DND-41 (cell line): ENCODE measurements at regions not wholly inside any gene's neighbourhood (a gene's known extent, or its start where the extent isn't known, plus 50 kb on each side); places are given as distances from the start of the nearest gene placed in this dataset.
"Not testable (repeated sequence)": the region's sequence is repeated elsewhere in the genome, so short reads cannot be mapped to it uniquely, and the experiment has no call there.

ENCODE experiments used
- ATAC-seq: fragments of 200-7000 bp; cut with Tn5 transposase; 3 replicates; pipeline ENCODE4 v1.9.1; 2021; ENCODE audit warnings: low read depth; ENCODE audit not compliant: insufficient read depth
- DNase-seq: peaks from one replicate; pipeline ENCODE4 v3.0.0-alpha.2; 2020
- H2AFZ ChIP-seq: 2 replicates; pipeline ENCODE4 v1.6.0; 2012; ENCODE audit warnings: low read depth, low read length
- H3K27ac ChIP-seq: 2 replicates; pipeline ENCODE4 v1.5.1; 2012; ENCODE audit warnings: low read length, inconsistent platforms
- H3K27me3 ChIP-seq: fragments of 200-600 bp; sonication (generic); 2 replicates; pipeline ENCODE4 v1.6.0; 2012; ENCODE audit warnings: low read length, mild to moderate bottlenecking, inconsistent platforms; ENCODE audit not compliant: insufficient read depth, poor library complexity
- H3K36me3 ChIP-seq: 2 replicates; pipeline ENCODE4 v1.5.1; 2012; ENCODE audit warnings: low read length, inconsistent platforms; ENCODE audit not compliant: insufficient read depth
- H3K4me1 ChIP-seq: 2 replicates; pipeline ENCODE4 v1.5.1; 2012; ENCODE audit warnings: mild to moderate bottlenecking, low read length; ENCODE audit not compliant: insufficient read depth
- H3K4me2 ChIP-seq: 2 replicates; pipeline ENCODE4 v1.6.0; 2012; ENCODE audit warnings: mild to moderate bottlenecking, moderate library complexity, low read length, inconsistent platforms; ENCODE audit not compliant: insufficient read depth
- H3K4me3 ChIP-seq, 2 experiments: fragments of 200-600 bp in 1 of 2; shearing (Covaris generic) in 1 of 2; 2 replicates each; pipeline ENCODE4 v1.5.1; 2012 to 2016; ENCODE audit warnings: inconsistent platforms in 2 of 2, low read length in 2 of 2, mild to moderate bottlenecking in 2 of 2, low read depth in 1 of 2, moderate library complexity in 1 of 2
- H3K79me2 ChIP-seq: 2 replicates; pipeline ENCODE4 v1.6.0; 2012; ENCODE audit warnings: low read length, inconsistent platforms; ENCODE audit not compliant: insufficient read depth
- H3K9ac ChIP-seq: 2 replicates; pipeline ENCODE4 v1.6.0; 2012; ENCODE audit warnings: low read depth, mild to moderate bottlenecking, inconsistent platforms, low read length, moderate library complexity
- H3K9me3 ChIP-seq: 2 replicates; pipeline ENCODE4 v1.5.1; 2012; ENCODE audit warnings: low read length, moderate library complexity, mild to moderate bottlenecking, inconsistent platforms; ENCODE audit not compliant: insufficient read depth, severe bottlenecking
- H4K20me1 ChIP-seq: 2 replicates; pipeline ENCODE4 v1.6.0; 2012; ENCODE audit warnings: low read length; ENCODE audit not compliant: insufficient read depth
- CTCF ChIP-seq: IDR thresholded peaks from 2 replicates; pipeline ENCODE4 v1.5.1; 2012; ENCODE audit warnings: borderline replicate concordance, low read length, moderate library complexity, mild to moderate bottlenecking; ENCODE audit not compliant: poor library complexity, severe bottlenecking; ENCODE audit errors: extremely low read depth
- EZH2 ChIP-seq: IDR thresholded peaks from 3 replicates; pipeline ENCODE4 v1.6.1; 2012; ENCODE audit warnings: borderline replicate concordance, low read depth, mild to moderate bottlenecking, moderate library complexity, low read length, inconsistent platforms; ENCODE audit not compliant: severe bottlenecking

- H3K9ac ChIP-seq, H3K27me3 ChIP-seq, H3K4me2 ChIP-seq, H3K27ac ChIP-seq, H4K20me1 ChIP-seq, H3K79me2 ChIP-seq, H2AFZ ChIP-seq, ATAC-seq, H3K4me3 ChIP-seq, H3K9me3 ChIP-seq, H3K36me3 ChIP-seq, DNase-seq: not testable (repeated sequence)
- H3K4me1 ChIP-seq: peaks cover 13% of the 10 kb centered on the region
Measured at GRCh38 chr6:60765331-60765730, 1520.7 kb downstream of the KHDRBS2 start.

DNA sequence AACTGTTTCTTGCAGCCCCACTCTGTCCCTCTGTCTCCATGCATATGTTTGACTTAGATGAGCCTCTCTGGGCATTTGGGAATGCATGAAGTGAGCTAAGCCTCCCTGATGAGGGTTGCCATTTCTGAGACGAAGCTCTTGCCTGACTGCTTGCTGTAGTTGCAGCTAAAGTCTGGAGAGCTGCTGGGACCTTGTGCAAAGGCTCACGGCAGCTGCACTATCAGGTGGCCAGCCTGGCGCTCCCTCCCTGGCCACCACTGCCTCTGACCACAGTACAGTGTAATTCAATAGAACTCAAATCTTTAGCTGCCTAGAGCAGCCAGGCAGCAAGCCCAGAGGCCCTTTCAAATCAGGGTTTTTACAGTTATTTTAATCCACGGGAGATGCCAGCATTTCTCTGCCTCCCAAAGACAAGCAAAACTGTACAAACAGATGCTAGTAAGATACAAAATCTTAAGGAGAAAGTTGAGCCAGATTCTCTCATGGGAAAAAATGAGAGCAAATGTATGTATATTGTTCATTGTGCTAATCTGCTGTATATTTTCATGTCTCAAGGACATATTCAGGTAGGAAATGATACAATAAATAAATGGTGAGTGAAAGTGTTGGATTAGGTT lies 1522.5 kb downstream of the KHDRBS2 start:
- not testable (repeated sequence) for H3K4me3 ChIP-seq, H3K27ac ChIP-seq, ATAC-seq, H3K9me3 ChIP-seq, H3K9ac ChIP-seq, H3K36me3 ChIP-seq, H4K20me1 ChIP-seq, DNase-seq, H3K27me3 ChIP-seq, H2AFZ ChIP-seq, H3K4me2 ChIP-seq, H3K79me2 ChIP-seq
- peaks cover 20% of the 10 kb centered on the region for H3K4me1 ChIP-seq

DNA sequence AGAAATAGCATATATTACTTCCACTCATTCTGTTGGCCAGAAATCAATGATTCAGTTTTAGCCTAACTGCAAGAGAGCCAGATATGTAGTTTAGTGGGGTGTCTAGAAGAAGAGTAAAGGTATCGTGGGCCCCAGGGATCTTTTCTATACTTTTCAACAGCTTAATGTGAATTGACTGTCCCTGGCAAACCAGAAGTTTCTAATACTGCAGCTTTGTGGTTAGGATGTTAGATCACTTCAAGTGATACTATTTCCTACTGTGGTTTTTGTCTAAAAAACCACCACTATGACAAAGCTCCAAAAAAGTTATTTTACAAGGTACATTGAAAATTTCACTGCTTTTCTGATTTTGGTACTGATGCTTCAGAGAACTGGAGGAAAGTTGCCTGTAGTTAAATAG lies 1525.1 kb downstream of the KHDRBS2 start:
- peak; percentile 93 for ATAC-seq

DNA sequence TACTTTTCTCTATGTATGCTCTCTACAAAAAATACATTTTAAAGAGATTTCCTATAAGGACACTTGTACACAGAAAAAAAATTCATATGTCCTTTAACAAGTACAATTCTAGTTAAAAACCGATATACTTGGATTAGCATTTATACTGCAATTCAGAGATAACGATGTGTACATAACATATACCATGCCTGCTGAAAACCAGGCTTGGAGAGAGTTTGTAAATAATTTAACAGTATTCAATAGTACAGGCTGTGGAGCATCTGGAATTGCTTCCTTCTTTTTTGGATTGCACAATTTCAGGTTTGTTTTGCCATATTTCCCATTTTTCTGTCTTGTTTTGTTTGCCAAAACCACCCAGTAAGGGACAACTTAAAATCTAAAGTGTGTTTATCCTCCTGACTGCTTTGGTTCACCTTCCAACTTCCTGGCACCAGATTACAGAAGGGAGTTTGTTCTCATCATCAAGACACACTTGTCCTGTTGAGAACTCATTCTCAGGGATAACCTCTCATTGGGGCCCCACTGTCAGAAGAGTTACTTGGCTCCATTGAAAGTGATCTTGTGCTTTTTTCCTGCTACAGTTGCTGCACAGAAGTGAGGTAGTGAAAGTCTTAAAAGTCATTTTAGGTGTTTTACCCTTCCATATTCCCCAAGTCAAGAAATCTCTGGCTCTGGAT lies 1526.7 kb downstream of the KHDRBS2 start:
- not testable (repeated sequence) for H3K9ac ChIP-seq, DNase-seq, H3K9me3 ChIP-seq, H3K27me3 ChIP-seq, H3K36me3 ChIP-seq, H2AFZ ChIP-seq, H3K79me2 ChIP-seq, ATAC-seq, H3K4me2 ChIP-seq, H4K20me1 ChIP-seq, H3K27ac ChIP-seq, H3K4me3 ChIP-seq
- peaks cover 20% of the 10 kb centered on the region for H3K4me1 ChIP-seq

More for the DNA sequence above, 1525.1 kb downstream of the KHDRBS2 start:
- not testable (repeated sequence) for H3K79me2 ChIP-seq, H3K27me3 ChIP-seq, H2AFZ ChIP-seq, H3K9ac ChIP-seq, H3K27ac ChIP-seq, H3K4me3 ChIP-seq, H3K36me3 ChIP-seq, H3K4me2 ChIP-seq, H4K20me1 ChIP-seq, H3K9me3 ChIP-seq
- H3K4me1 ChIP-seq: peaks cover 20% of the 10 kb centered on the region
- peak; percentile 14 for DNase-seq

- peaks cover 20% of the 10 kb centered on the region for H3K4me1 ChIP-seq
- H3K27ac ChIP-seq, DNase-seq, H3K79me2 ChIP-seq, H3K9ac ChIP-seq, H3K4me3 ChIP-seq, H3K27me3 ChIP-seq, H3K4me2 ChIP-seq, H3K36me3 ChIP-seq, ATAC-seq, H3K9me3 ChIP-seq, H2AFZ ChIP-seq, H4K20me1 ChIP-seq: not testable (repeated sequence)
Measured at GRCh38 chr6:60758725-60759124, 1527.3 kb downstream of the KHDRBS2 start.

- Histone ChIP-seq H3K27me3 (no peaks in the 10 kb centered on the region), H3K9me3 (peaks cover 4% of the 10 kb centered on the region), H3K4me3 (no peak overlapping the region), H3K4me2 (no peak overlapping the region), H3K36me3 (no peaks in the 10 kb centered on the region), H3K27ac (no peak overlapping the region), H4K20me1 (no peaks in the 10 kb centered on the region), H3K9ac (no peak overlapping the region), H3K79me2 (no peaks in the 10 kb centered on the region), H3K4me1 (peaks cover 2% of the 10 kb centered on the region; the same call in 1 of the 2 replicates), H2AFZ (no peak overlapping the region)
- DNase-seq: no peak
- TF ChIP-seq CTCF (no peak), EZH2 (no peak)
- ATAC-seq: no peak
Measured at GRCh38 chr6:60754879-60755278, 1531.1 kb downstream of the KHDRBS2 start.

- not testable (repeated sequence) for H3K36me3 ChIP-seq, H3K79me2 ChIP-seq, H4K20me1 ChIP-seq, H3K4me1 ChIP-seq, H3K4me2 ChIP-seq, H3K27me3 ChIP-seq, H3K9me3 ChIP-seq, H3K27ac ChIP-seq, H2AFZ ChIP-seq, H3K4me3 ChIP-seq, DNase-seq, ATAC-seq, H3K9ac ChIP-seq
Measured at GRCh38 chr6:60750353-60751081, 1535.5 kb downstream of the KHDRBS2 start.
